ENCODE measurements at regions not wholly inside any gene's neighbourhood (a gene's known extent, or its start where the extent isn't known, plus 50 kb on each side); places are given as distances from the start of the nearest gene placed in this dataset.
"Not testable (repeated sequence)": the region's sequence is repeated elsewhere in the genome, so short reads cannot be mapped to it uniquely, and the experiment has no call there.

DNA sequence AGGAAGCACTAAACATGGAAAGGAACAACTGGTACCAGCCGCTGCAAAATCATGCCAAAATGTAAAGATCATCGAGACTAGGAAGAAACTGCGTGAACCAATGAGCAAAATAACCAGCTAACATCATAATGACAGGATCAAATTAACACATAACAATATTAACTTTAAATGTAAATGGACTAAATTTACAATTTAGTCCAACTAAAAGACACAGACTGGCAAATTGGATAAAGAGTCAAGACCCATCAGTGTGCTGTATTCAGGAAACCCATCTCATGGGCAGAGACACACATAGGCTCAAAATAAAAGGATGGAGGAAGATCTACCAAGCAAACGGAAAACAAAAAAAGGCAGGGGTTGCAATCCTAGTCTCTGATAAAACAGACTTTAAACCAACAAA lies 242.2 kb upstream of the CNR1 start:
- in situ Hi-C loops (cut with MboI; ENCODE audit: low pct_unique_long_range_greater_than_20kb, low sequenced_read_pairs); DNase-seq: not testable (repeated sequence)

DNA sequence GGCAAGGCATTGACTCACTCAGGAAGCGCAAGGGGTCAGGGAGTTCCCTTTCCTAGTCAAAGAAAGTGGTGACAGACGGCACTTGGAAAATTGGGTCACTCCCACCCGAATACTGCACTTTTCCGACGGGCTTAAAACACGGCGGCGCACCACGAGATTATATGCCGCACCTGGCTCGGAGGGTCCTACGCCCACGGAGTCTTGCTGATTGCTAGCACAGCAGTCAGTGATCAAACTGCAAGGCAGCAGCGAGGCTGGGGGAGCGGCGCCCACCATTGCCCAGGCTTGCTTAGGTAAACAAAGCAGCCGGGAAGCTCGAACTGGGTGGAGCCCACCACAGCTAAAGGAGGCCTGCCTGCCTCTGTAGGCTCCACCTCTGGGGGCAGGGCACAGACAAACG lies 240.5 kb upstream of the CNR1 start:
- DNase-seq; in situ Hi-C loops (cut with MboI; ENCODE audit: low pct_unique_long_range_greater_than_20kb, low sequenced_read_pairs): not testable (repeated sequence)

DNA sequence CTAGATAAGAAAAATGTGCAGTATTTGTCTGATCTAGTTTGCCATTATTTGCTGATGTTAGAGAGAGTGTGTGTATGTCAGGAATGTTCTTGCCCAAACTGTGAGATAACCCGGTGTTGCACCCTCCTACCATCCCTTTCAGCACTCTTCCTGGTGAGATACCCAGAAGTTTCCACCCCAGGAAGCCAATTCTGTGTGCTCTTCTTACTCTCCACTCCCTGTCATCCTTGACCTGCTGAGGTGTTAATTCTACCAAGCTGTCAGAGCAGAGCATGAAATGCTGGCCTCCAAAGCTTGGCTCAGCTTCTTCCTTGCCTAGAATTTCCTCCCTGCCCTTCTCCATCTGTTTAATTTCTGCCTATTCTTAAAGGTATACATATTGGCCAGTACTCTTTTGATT lies 237.3 kb upstream of the CNR1 start:
- in situ Hi-C loops (cut with MboI; ENCODE audit: low pct_unique_long_range_greater_than_20kb, low sequenced_read_pairs), result no loop called here
- no peak for DNase-seq

DNA sequence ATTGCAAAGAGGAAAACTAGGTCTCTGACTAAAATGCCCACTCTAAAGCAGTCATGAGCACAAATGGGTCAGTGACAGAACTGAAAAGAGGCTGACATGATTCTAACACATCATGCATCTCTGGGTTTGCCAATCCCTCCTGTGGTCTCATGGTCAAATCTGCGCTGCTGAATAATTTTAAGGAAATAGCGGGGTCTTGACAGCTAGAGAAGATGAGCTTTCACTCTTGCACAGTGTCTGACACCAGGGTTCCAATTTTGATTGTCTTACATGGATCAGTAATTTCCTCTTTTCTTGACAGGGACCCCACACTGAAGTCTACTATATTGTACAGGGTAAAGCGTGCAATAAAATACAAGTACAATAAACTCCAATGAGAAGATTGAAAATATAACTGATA lies 236.8 kb upstream of the CNR1 start:
- in situ Hi-C loops (cut with MboI; ENCODE audit: low pct_unique_long_range_greater_than_20kb, low sequenced_read_pairs), result no loop called here
- DNase-seq, result no peak

DNA sequence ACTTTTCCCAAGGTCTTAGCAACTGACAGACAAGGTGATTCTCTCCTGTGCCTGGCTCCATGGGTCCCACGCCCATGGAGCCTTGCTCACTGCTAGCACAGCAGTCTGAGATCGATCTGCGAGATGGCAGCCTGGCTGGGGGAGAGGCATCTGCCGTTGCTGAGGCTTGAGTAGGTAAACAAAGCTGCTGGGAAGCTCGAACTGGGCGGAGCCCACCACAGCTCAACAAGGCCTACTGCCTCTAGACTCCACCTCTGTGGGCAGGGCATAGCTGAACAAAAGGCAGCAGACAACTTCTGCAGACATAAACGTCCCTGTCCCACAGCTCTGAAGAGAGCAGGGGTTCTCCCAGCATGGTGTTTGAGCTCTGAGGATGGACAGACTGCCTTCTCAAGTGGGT lies 224.9 kb upstream of the CNR1 start:
- DNase-seq; in situ Hi-C loops (cut with MboI; ENCODE audit: low pct_unique_long_range_greater_than_20kb, low sequenced_read_pairs): not testable (repeated sequence)

DNA sequence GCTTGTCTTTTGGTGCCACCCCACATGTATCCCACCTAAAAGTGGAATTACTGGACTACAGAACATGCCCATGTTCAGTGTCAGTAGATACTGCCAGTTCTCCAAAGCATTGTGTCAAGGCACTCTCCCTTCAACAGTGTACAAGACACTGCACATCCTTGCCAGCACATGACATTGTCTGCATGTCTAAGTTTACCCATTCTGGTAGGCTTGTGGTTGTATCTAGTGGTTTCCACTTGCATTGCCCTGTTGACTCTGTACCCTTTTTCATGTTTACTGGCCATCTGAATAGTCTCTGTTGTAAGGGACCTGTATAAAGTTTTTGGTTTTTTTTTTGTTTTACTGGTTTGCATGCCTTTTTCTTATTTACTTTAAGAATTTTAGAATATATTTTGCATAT lies 222.4 kb upstream of the CNR1 start:
- in situ Hi-C loops (cut with MboI; ENCODE audit: low pct_unique_long_range_greater_than_20kb, low sequenced_read_pairs), result no loop called here
- no peak for DNase-seq

DNA sequence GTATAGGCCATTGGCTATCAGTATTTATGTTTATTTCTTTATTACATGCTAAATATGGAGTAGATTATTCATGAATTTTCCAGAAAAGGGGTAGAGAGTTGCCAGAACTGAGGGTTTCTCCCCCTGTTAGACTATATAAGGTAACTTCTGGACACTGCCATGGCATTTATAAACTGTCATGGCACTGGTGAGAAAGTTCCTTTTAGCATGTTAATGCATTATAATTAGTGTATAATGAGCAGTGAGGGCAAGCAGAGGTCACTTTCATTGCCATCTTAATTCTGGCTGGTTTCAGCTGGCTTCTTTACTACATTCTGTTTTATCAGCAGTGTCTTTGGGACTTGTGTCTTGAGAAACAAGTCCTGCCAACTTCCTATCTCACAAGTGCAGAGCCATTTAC lies 220.0 kb upstream of the CNR1 start:
- no peak for DNase-seq
- in situ Hi-C loops (cut with MboI; ENCODE audit: low pct_unique_long_range_greater_than_20kb, low sequenced_read_pairs), result no loop called here

DNA sequence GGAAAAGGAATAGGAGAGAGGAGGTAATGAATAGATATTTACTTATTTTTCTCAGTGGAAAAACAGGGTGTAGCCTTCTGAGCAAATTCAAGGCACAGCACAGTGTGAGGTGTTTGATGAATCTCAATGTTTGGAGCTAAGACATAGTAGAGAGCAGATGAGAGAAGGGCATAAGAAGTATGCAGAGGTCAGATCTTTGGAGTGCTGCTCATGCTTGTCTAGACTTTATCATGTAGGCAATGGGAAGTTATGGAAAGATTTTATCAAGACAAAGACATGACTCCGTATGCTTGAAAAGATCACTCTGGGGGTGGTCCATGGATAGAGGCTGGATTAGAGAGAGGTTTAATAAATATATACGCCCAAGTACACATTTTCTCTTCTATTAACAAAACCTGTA lies 217.0 kb upstream of the CNR1 start:
- in situ Hi-C loops (cut with MboI; ENCODE audit: low pct_unique_long_range_greater_than_20kb, low sequenced_read_pairs), result no loop called here
- DNase-seq, result no peak

DNA sequence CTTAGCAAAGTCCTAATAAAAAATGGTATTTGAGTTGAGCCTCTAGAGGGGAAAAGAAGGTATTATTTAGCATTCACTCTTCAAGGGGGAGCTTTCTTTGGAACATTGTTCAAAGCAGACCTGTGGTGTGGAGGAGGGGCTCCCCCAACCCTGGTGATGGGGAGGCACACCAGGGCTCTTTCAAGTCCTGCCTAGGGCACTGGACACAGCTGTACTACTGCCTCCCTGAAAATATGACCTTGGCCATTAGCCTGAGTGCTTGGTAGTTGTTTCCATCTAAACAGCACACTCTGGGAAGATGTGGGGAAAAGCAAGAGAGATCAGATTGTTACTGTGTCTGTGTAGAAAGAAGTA lies 215.1 kb upstream of the CNR1 start:
- no peak for DNase-seq
- in situ Hi-C loops (cut with MboI; ENCODE audit: low pct_unique_long_range_greater_than_20kb, low sequenced_read_pairs), result no loop called here

DNA sequence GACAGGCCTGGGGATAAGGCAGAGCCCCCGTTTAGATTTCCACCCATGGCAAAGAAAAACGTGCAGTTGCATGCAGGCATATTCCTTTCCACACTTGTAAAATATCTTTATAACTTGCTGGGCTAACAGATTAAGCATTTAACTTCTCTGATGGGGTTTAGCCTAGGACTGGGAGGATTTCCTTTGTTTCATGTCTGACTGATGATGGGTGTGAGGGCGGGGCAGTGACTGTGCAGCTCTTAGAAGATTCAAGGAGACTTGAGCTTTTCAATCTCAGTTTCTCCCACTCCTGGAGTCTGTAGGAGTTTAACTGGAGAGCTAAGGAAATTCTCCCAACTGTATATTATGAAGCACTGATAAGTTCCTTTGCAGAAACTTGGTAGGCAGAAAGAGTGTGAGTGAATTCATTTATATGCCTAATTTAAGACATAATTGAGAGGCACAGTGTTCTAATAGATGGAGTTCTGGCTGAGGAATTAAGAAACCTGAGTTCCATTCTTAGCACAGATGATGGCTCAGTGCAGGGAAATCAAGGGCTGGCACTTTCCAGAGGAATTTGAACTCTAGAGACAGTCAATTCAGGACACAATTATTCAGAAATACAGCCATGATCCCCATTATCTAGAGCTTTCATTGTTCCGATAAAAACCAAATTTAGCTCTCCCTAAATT lies 214.6 kb upstream of the CNR1 start:
- in situ Hi-C loops (cut with MboI; ENCODE audit: low pct_unique_long_range_greater_than_20kb, low sequenced_read_pairs), result no loop called here
- DNase-seq, result no peak

DNA sequence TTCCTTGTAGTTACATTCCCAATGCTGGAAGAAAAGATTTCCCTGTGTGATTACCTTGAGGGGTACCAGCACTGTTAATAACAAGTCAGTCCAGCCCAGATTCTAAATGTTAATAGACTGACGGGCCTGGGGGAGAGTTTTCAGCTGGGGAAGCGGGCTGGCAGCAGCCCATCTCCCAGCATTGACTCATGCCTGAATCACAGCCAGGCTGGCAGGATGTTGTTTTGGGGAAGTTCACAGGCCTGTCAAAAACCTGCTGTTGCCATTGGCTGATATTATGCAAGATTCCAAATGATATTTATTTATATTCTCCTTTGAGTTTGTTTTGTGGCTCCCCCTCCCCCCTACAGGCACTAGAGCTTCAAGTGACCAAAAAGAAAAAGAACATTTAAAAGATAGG lies 213.9 kb upstream of the CNR1 start:
- DNase-seq, result no peak
- in situ Hi-C loops (cut with MboI; ENCODE audit: low pct_unique_long_range_greater_than_20kb, low sequenced_read_pairs), result no loop called here

DNA sequence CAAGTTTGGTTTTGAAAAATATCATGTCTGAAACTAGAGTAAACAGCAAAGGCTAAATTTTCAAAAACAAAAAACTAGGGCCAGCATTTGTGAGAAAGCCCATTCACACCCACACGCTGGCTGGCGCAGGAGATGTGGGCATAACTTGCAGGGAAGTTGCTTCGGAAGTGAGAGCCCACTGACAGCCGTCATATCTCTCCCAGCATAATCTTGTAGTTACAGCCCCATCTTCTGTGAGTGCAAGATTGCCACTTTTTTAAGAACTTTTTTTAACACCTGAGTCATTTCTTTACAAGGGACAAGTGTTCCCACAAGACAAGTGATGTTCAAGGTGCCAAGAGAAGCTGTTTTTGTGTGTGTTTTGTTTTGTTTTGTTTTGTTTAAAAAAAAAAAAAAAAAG lies 212.5 kb upstream of the CNR1 start:
- no peak for DNase-seq
- in situ Hi-C loops (cut with MboI; ENCODE audit: low pct_unique_long_range_greater_than_20kb, low sequenced_read_pairs), result no loop called here

DNA sequence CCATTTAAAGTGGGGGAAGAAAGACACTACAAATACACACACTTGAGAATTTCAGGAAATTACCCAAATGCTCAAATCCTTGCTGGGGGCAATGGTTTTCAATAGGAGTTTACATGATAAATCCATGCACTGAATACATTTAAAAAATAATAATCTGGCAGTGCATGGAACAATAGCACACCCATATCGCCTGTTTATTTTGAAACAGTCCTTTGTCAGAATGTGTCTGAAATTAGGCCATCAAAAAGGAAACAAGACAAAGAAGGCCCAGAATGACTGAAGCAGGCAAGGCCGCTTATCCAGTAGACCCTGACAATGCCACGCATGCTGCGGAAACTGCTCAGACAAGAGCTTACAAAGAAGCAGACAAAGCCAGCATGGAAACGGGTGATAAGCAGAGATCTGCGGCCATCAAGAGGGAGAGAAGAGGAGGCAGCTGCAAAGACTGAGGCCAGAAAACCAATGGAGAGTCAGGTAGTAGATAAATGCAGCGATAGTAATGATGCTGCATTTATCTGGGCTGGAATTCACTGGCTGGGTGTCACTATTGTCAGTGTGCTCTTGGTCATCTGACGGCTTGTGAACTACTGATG lies 211.9 kb upstream of the CNR1 start:
- no peak for DNase-seq
- in situ Hi-C loops (cut with MboI; ENCODE audit: low pct_unique_long_range_greater_than_20kb, low sequenced_read_pairs), result no loop called here

DNA sequence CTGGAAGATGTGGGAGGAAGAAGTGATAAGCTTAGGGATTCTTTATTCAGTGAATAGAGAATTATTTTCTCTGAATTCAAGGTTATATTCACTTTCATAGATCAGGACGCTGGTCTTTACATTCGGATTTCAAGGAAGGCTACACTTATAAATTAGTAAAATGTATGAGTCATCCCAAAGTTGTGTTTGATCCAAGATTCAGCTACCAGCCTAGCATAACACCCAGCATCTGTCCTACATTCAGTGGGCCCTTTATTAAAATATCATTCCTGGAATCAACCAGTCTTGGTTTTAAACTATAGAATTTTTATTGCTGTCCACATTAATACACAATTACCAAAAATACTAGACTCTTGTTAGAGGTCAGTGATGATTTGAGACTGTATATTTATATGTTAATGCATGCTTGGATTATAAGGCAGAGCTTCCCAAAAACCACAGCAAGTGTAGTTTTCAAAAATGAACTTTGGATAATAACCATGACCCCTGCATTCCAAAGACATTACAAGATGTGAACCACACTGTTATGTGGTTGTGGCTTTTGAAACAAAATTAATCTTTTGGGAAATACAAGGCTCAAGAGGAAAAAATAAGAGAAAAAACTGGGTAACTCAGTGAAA lies 210.7 kb upstream of the CNR1 start:
- in situ Hi-C loops (cut with MboI; ENCODE audit: low pct_unique_long_range_greater_than_20kb, low sequenced_read_pairs), result no loop called here
- no peak for DNase-seq

DNA sequence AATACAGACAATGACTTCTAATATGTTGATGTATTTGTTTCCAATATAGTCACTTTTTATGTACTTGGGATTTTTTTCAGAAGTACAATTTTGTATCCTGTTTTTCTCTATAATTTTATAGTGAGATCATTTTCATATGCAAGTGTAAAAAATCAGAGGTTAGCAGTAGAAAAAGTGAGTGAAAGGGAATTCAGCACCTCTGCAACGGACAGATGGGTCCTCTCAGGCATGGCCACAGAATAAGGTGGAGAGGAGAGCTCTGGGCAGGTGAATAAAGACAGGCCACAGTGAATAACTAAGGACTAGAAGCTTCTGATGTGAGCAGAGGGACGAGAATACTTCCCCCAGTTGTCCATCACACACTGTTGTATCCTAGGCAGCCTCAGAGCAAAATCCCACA lies 210.1 kb upstream of the CNR1 start:
- no peak for DNase-seq
- in situ Hi-C loops (cut with MboI; ENCODE audit: low pct_unique_long_range_greater_than_20kb, low sequenced_read_pairs), result no loop called here

DNA sequence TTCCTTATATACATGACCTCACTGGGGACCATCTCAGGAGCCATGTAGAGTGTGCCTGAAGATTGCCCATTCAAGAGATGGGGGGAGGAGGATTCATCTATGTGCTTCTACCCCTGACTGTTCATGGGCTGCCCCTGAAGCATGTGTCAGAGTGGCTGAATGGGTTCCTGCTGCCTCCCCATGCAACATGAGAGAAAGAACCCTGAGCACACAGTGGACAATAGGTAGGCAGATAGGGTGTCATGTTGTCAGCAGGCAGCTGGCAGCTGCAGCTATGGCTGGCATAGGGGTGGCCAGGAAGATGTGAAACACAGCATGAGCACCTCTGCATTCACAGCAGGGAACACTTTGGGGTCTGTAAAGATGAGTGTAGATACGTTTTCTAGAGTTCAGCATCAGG lies 208.4 kb upstream of the CNR1 start:
- no peak for DNase-seq
- in situ Hi-C loops (cut with MboI; ENCODE audit: low pct_unique_long_range_greater_than_20kb, low sequenced_read_pairs), result no loop called here

DNA sequence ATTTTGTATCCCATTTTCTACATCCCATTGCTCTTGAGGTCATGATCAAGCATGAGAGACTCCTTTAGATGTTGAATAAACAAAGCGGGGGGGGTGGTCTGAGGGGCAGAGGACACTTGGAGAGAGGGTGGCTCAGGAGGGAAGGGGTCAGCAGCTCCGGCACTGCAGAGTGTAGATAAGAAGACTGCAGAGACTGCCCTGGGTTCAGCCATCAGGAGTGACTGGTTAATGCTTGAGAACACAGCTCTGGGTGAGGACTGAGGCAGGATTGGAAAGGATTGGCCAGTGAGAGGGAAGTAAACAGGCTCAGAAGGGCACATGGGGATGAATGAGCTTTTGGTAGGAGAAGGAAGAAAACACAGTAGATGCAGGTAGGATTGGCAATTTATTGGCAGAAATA lies 205.3 kb upstream of the CNR1 start:
- DNase-seq, result no peak
- in situ Hi-C loops (cut with MboI; ENCODE audit: low pct_unique_long_range_greater_than_20kb, low sequenced_read_pairs), result no loop called here

DNA sequence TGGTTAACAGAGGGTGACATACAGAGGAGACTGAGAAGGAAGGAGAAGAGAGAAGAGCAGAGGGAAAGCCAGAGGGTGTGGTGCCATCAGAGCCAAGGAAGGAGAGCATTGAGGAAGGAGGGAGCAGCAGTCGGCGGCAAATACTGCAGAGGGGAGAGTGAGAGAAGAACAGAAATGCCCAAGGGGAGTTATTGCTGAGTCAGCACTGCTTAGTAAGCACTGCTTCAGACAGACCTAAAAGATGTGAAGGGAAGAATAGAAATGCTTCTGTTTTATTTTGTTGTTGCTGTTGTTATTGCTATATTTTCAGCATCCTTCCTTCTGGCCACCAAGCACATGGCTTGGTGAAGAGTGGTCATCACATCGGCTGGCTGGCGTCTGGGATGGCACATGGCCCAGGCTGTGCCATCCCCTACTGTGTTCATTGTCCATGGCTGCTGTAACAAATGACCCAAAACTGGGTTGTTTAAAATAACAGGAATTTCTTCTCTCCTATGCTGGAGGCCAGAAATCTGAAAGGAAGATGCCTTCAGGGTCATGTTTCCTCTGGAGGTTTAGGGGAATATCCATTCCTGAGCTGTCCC lies 204.1 kb upstream of the CNR1 start:
- in situ Hi-C loops (cut with MboI; ENCODE audit: low pct_unique_long_range_greater_than_20kb, low sequenced_read_pairs), result no loop called here
- no peak for DNase-seq

DNA sequence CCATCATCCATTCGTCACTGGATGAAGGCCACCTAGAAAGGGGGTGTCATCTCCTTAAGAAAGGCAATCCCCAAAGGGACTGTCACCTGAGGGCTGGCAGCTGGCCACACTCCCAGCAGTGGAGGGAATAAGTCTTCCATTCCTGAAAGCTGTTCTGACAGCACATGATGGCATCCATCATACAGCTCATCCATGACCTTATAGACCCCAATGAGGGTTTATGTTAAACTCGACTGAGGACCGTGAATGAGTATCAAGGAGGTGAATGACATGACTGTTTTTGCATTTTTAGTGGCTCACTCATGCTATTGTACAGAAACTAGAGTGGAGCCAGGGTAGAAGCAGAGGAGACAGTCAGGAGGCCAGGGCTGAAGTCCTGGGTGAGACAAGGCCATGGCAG lies 203.1 kb upstream of the CNR1 start:
- in situ Hi-C loops (cut with MboI; ENCODE audit: low pct_unique_long_range_greater_than_20kb, low sequenced_read_pairs), result no loop called here
- DNase-seq, result no peak

DNA sequence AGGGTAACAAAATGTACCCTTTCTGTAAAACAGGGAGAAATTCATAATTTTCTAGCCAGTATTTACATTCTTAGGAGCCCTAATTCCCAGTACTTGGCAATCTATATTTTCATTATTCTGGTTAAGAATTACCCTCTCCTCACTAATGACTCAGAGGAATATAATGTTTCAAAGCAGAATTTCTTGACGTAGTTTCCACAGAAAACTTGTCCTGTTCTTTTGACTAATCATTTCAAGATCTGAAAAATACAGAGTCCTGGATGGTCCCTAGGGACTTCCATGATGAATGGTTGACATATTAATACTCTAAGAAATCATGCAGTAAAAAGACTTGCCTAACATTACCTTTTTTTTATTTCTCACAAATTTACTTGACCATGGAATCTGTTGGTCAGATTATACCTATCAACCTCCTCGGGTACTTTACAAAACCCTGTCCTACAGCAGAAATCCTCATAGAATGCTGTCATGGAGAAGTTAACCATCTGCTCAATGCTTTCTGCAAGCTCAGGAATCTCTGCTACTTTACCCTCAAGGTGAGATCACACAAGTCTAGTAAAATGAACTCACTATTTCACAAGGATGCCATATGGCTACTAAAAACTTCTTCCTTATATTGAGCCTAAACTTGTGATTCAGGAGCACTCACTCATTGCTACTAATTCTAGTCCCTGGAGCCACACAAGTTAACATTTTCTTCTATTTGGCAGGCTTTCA lies 202.1 kb upstream of the CNR1 start:
- in situ Hi-C loops (cut with MboI; ENCODE audit: low pct_unique_long_range_greater_than_20kb, low sequenced_read_pairs), result no loop called here
- DNase-seq, result no peak
